T-helper 1 cell treated with Interleukin-12 subunit alpha and Interleukin-12 subunit beta and Interleukin-4 antibody, amounts not matched to agents 30 μg/mL and 1 μg/mL, for 36 hours (primary cell): ENCODE measurements at regions not wholly inside any gene's neighbourhood (a gene's known extent, or its start where the extent isn't known, plus 50 kb on each side); places are given as distances from the start of the nearest gene placed in this dataset.
"Not testable (repeated sequence)": the region's sequence is repeated elsewhere in the genome, so short reads cannot be mapped to it uniquely, and the experiment has no call there.

Source experiments
- H3K27ac Mint-ChIP-seq: one replicate; pipeline ENCODE4 v1.8.0; 2021; ENCODE audit warnings: mild to moderate bottlenecking, mixed read lengths
- H3K27me3 Mint-ChIP-seq: one replicate; pipeline ENCODE4 v1.8.0; 2021; ENCODE audit warnings: low read depth, mixed read lengths
- H3K36me3 Mint-ChIP-seq: one replicate; pipeline ENCODE4 v1.8.0; 2021; ENCODE audit warnings: low read depth, mixed read lengths
- H3K4me1 Mint-ChIP-seq: one replicate; pipeline ENCODE4 v1.8.0; 2021; ENCODE audit warnings: low read depth, mixed read lengths
- H3K4me3 Mint-ChIP-seq: one replicate; pipeline ENCODE4 v1.8.0; 2021; ENCODE audit warnings: mild to moderate bottlenecking, moderate library complexity, mixed read lengths
- H3K9me3 Mint-ChIP-seq: one replicate; pipeline ENCODE4 v1.8.0; 2021; ENCODE audit warnings: mixed read lengths

DNA sequence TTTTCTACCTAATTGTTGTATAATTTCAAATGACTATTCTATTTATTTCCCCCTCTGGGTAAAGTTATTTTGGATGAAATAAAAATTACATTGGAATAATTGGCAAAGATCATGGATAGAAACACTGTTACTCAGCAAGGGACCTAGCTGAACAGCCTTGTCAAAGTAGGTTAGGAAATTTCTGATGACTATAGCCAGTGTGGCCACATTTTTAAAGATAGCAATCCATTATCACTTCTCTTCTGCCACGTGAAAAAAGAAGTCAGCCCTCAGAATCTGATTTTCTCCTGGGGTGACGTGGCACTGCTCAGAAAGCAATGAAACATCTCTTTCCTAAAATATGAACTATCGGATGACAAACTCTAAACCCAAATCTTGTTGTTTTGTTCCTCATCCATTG is 784.2 kb upstream of the RIOK2 start:
- Mint-ChIP-seq H3K9me3 (no peaks in the 10 kb centered on the region), H3K27me3 (no peaks in the 10 kb centered on the region), H3K4me1 (no peaks in the 10 kb centered on the region), H3K27ac (no peak overlapping the region), H3K36me3 (no peaks in the 10 kb centered on the region), H3K4me3 (no peak overlapping the region)

DNA sequence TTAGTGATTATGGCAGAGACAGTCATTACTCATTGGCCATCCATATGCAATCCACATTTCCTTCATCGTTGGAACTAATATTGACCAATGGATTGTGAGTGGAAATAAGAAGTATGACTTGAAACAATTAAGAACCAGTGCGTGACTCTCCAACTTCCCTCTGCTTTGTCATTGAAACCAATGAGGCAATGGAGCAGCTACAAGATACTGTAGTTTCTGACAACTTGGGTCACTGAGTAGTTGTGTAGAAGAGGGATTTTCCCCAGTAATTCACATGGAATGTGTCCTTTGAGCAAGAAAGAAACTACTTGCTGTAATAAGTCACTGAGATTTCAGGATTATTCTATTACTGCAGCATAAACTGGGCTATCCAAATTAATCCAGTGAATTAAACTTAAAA is 785.3 kb upstream of the RIOK2 start:
- Mint-ChIP-seq H3K27me3 (no peaks in the 10 kb centered on the region), H3K4me3 (no peak overlapping the region), H3K4me1 (no peaks in the 10 kb centered on the region), H3K27ac (no peak overlapping the region), H3K9me3 (no peaks in the 10 kb centered on the region), H3K36me3 (no peaks in the 10 kb centered on the region)

DNA sequence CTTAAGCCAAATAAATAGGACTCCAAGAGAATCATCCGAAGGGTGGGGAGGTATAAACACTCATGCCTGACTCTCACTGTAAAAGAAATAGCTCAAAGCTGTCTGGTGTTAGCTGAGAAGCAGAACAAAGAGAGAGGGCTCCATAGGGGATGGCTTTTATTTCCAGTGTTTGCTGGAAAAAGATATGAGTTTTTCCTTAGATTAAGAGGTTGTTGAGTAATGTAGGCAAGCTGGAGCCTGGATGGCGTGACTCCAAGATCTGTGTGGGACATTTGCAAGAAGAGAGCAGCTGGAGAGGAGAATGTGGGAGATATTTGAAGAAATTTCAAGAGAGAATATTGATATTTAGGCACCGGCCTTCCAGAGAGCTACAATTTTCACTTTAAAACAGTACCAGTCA is 793.7 kb upstream of the RGMB start:
- H3K4me1 Mint-ChIP-seq, result no peaks in the 10 kb centered on the region
- H3K36me3 Mint-ChIP-seq, result no peaks in the 10 kb centered on the region
- H3K4me3 Mint-ChIP-seq, result no peak overlapping the region
- H3K9me3 Mint-ChIP-seq, result no peaks in the 10 kb centered on the region
- no peaks in the 10 kb centered on the region for H3K27me3 Mint-ChIP-seq
- no peak overlapping the region for H3K27ac Mint-ChIP-seq

DNA sequence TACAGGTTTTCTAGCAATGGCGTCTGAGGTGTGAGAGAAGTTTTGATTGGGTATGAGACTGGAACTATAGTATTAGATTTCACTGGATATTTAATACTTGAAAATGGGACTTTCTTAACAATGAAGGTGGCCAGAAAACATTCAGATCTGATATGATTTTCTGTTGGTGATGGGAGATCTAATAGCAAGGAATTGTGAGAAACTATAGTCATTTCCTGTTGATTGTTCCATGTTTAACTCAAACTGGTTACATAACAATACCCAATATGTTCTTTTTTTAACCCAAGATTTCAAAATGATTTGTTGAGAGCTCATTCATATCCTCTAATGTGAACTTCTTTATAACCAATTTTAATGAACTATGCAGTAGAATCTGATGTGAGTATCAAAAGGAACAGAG is 793.2 kb upstream of the RGMB start:
- Mint-ChIP-seq H3K27ac (no peak overlapping the region), H3K9me3 (no peaks in the 10 kb centered on the region), H3K36me3 (no peaks in the 10 kb centered on the region), H3K4me3 (no peak overlapping the region), H3K27me3 (no peaks in the 10 kb centered on the region), H3K4me1 (no peaks in the 10 kb centered on the region)

DNA sequence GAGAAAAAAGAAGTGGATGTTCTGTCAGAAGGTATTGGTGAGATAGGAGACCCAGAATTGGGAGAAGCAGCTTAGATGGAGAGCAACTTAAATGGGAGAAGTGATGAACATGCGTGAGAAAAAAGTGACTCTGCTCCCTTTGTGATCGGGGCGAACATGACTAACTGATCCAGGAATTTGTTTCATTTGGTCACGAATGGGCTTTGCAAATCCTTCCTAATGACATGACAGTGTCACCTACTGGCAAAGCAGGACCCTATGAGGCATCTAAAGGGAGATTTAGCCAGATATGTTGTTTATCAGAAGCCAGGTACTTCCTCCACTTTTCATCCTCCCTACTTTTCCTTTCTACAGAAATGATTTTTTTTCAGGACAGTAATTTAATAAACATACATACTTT is 787.4 kb upstream of the RGMB start:
- Mint-ChIP-seq H3K4me1 (no peaks in the 10 kb centered on the region), H3K27ac (no peak overlapping the region), H3K9me3 (peaks cover 2% of the 10 kb centered on the region), H3K36me3 (no peaks in the 10 kb centered on the region), H3K27me3 (no peaks in the 10 kb centered on the region), H3K4me3 (no peak overlapping the region)

DNA sequence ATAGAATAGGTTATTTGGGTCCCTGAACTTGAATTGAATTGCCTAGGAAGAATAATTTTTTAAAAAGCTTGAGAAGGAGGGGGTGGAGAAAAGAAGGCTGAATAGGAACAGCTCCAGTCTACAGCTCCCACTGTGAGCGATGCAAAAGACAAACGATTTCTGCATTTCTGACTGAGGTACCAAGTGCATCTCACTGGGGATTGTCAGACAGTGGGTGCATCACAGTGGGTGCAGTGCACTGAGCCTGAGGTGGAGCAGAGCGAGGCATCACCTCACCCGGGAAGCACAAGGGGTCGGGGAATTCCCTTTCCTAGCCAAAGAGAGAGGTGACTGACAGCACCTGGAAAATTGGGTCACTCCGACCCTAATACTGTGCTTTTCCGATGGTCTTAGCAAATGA is 782.2 kb upstream of the RGMB start:
- no peaks in the 10 kb centered on the region for H3K36me3 Mint-ChIP-seq
- peaks cover 16% of the 10 kb centered on the region for H3K9me3 Mint-ChIP-seq
- H3K27me3 Mint-ChIP-seq, result no peaks in the 10 kb centered on the region
- no peaks in the 10 kb centered on the region for H3K4me1 Mint-ChIP-seq
- H3K27ac Mint-ChIP-seq, result no peak overlapping the region
- H3K4me3 Mint-ChIP-seq, result no peak overlapping the region

DNA sequence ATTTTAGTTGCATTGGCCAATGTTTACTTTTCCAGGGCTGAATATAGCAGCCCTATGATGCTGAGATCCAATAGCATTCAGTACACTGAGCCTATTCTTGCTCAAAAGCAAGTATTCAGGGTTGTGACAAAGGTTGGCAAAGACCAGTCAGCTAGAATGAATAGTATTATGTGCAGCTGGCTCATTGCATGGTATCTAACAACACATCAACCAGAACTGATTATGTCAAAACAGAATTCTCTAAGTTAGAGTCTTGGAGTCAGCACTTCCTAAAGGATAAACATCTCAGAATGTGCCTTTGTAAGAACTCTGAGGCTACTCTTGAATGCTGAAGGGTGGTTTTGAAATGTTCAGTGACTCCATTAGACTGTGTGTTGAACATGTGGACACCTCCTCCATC is 774.5 kb upstream of the RGMB start:
- no peak overlapping the region for H3K27ac Mint-ChIP-seq
- no peak overlapping the region for H3K4me3 Mint-ChIP-seq
- H3K4me1 Mint-ChIP-seq, result no peaks in the 10 kb centered on the region
- H3K27me3 Mint-ChIP-seq, result no peaks in the 10 kb centered on the region
- peaks cover 6% of the 10 kb centered on the region for H3K9me3 Mint-ChIP-seq
- no peaks in the 10 kb centered on the region for H3K36me3 Mint-ChIP-seq

DNA sequence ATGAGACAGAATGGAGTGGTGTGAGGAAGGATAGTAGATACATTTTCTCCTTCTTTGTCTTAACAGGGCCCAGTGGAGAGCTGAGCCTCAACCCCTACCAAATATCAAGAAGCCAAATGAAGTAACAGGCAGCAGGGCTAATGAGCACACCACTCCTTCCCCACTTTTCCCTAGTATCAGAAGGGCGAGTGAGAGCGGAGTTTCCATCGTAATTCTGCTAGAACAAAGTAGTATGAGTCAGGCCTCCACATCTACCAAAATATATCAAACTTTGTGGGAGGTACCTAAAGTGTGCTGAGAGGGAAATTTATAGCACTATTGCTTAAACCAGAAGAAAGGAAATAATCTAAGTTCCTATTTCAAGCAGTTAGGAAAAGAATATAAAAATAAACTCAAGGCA is 769.0 kb upstream of the RGMB start:
- H3K4me3 Mint-ChIP-seq, result no peak overlapping the region
- no peaks in the 10 kb centered on the region for H3K27me3 Mint-ChIP-seq
- H3K4me1 Mint-ChIP-seq, result no peaks in the 10 kb centered on the region
- no peaks in the 10 kb centered on the region for H3K9me3 Mint-ChIP-seq
- H3K27ac Mint-ChIP-seq, result no peak overlapping the region
- no peaks in the 10 kb centered on the region for H3K36me3 Mint-ChIP-seq

DNA sequence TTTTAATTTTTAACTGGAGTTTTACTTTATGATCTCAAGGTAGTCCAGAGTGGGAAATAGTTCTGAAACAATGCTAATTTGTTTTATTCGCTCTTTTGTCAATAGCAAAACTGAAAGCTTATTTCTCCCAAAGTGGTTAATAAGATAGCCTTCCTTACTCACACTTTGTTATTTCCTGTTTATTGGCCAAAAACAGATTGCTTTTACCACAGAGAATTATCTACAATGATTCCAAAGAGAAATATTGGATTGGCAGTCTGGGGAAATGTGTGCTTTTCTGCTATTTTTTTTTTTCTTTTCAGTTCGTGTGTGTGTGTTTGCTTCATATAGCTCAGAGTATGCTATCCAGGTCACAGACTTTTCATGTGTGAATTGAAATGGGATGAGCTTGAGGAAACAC is 756.7 kb upstream of the RGMB start:
- Mint-ChIP-seq H3K4me3 (no peak overlapping the region), H3K36me3 (no peaks in the 10 kb centered on the region), H3K9me3 (no peaks in the 10 kb centered on the region), H3K4me1 (no peaks in the 10 kb centered on the region), H3K27me3 (no peaks in the 10 kb centered on the region), H3K27ac (no peak overlapping the region)

DNA sequence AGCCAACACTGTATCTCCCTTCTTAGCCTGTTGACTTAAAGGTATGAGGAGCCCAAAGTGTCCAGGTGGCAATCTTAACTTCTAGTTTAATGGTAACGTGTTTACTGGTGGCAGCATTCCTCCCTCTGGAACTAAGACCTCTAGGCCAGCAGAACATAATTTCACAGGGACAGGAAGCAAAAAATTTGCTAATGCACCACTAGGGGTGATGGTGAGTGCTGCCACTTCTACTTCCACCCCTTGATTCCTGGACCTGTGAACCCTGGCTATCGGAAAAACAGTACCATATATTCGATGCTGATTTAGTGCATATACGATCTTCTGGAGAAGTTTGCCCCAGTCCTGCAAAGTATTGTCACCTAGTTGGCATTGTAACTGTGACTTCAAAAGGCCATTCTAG is 743.2 kb upstream of the RGMB start:
- not testable (repeated sequence) for H3K4me1 Mint-ChIP-seq, H3K27me3 Mint-ChIP-seq, H3K9me3 Mint-ChIP-seq, H3K4me3 Mint-ChIP-seq, H3K27ac Mint-ChIP-seq, H3K36me3 Mint-ChIP-seq

DNA sequence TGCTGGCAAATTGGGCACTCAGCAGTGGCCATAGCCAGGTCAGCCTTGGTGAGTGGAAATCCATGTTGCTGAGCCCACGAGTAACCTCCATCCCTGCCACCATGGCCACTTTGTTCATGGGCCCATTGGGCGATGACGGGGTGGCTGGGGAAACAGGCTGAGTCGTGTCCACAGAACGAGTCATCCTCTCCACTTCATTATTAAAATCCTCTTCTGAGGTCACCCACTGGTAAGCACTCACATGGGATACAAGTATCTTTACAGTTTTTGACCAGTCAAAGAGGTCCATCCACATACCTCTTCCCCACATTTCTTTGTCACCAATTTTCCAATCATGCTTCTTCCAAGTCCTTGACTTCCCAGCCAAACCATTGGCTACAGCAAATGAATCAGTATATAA is 742.4 kb upstream of the RGMB start:
- H3K9me3 Mint-ChIP-seq, H3K36me3 Mint-ChIP-seq, H3K4me1 Mint-ChIP-seq, H3K27ac Mint-ChIP-seq, H3K27me3 Mint-ChIP-seq, H3K4me3 Mint-ChIP-seq: not testable (repeated sequence)

DNA sequence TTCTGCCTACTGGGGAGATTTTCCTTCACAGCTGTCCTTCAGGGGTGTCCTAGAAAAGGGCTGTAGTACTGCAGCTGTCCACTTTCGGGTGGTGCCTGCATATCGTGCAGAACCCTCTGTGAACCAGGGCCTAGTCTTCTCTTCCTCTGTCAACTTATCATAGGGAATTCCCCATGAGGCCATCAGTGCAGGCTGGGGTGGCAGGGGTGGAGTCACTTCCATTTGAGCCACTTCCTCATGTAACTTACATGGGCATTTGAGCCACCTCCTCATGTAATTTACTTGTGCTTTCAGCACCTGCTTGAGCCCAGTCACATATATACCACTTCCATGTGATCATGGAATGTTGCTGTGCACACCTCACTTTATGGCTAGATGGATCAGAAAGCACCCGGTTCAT is 742.0 kb upstream of the RGMB start:
- H3K4me1 Mint-ChIP-seq, result no peaks in the 10 kb centered on the region
- no peak overlapping the region for H3K4me3 Mint-ChIP-seq
- no peak overlapping the region for H3K27ac Mint-ChIP-seq
- no peaks in the 10 kb centered on the region for H3K36me3 Mint-ChIP-seq
- peaks cover 5% of the 10 kb centered on the region for H3K9me3 Mint-ChIP-seq
- no peaks in the 10 kb centered on the region for H3K27me3 Mint-ChIP-seq

DNA sequence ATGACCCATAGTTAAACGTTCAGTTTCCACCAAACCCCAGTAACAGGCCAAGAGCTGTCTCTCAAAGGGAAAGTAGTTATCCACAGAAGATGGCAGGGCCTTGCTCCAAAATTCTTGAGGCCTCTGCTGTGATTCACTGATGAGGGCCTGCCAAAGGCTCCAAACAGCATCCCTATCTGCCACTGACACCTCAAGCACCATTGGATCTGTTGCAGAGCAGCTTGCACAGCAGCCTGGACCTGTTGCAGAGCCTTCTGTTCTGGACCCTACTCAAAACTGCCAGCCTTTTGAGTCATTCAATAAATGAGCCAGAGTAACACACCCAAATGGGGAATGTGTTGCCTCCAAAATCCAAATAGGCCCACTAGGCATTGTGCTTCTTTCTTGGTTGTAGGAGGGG is 741.5 kb upstream of the RGMB start:
- Mint-ChIP-seq H3K27me3 (no peaks in the 10 kb centered on the region), H3K27ac (no peak overlapping the region), H3K4me3 (no peak overlapping the region), H3K4me1 (no peaks in the 10 kb centered on the region), H3K9me3 (peaks cover 5% of the 10 kb centered on the region), H3K36me3 (no peaks in the 10 kb centered on the region)

DNA sequence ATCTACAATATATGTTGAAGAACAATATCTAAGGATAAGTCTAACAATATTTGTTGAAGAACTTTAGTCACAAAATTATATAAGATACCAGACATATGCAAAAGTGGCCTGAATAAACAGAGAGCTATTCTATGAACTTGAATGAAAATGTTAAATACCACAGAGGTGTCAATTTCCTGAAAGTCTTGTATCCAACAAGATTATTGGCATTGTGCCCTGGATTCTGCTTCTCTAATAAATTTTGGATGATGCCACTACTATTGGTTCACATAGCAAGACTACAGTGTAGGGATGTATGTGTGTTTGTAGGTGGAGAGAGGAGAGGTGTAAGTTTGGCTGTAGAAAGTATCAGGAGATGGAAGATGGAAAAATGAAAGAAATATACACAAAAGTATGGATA is 731.8 kb upstream of the RGMB start:
- Mint-ChIP-seq H3K27me3 (no peaks in the 10 kb centered on the region), H3K36me3 (no peaks in the 10 kb centered on the region), H3K4me1 (no peaks in the 10 kb centered on the region), H3K9me3 (no peaks in the 10 kb centered on the region), H3K4me3 (no peak overlapping the region), H3K27ac (no peak overlapping the region)

DNA sequence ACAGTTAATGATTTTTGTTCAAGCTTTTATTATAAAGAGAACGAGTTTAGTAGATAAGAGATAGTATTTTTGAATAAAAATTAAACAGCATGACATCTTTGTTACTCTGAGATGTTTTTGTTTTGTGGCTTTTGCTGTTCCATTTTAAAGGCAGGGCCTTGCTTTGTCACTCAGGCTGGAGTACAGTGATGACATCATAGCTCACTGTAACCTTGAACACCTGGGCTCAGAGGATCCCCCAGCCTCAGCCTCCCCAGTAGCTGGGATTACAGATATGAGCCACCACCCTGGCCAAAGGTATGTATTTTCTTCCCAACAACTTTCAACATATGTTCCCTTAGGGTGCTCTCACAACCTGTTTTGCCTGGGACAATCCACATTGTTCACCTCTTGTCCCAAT is 730.9 kb upstream of the RGMB start:
- H3K4me3 Mint-ChIP-seq, result no peak overlapping the region
- H3K27me3 Mint-ChIP-seq, result no peaks in the 10 kb centered on the region
- no peak overlapping the region for H3K27ac Mint-ChIP-seq
- no peaks in the 10 kb centered on the region for H3K36me3 Mint-ChIP-seq
- H3K9me3 Mint-ChIP-seq, result no peaks in the 10 kb centered on the region
- no peaks in the 10 kb centered on the region for H3K4me1 Mint-ChIP-seq

DNA sequence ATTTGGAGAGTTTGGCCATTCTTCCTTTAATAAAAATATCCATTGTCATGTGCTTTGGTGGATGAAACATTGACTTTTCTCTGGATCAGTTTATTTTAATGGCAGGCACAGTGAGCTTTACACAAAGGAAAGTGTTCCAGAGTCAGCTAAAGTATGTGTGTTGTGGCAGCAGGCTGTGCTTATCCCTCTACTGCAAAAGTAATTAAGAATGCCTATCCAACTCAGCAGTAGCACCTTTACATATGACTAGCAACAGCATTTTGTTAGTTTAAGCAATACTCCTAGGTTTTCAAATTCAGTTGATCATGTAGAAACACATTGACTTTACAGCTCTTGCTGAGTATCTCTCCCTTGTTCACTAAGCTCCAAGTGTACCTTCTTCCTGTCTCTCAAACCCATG is 730.5 kb upstream of the RGMB start:
- no peak overlapping the region for H3K4me3 Mint-ChIP-seq
- no peaks in the 10 kb centered on the region for H3K27me3 Mint-ChIP-seq
- H3K27ac Mint-ChIP-seq, result no peak overlapping the region
- H3K4me1 Mint-ChIP-seq, result no peaks in the 10 kb centered on the region
- no peaks in the 10 kb centered on the region for H3K36me3 Mint-ChIP-seq
- H3K9me3 Mint-ChIP-seq, result no peaks in the 10 kb centered on the region
